H9 (cell line): ENCODE measurements at regions not wholly inside any gene's neighbourhood (a gene's known extent, or its start where the extent isn't known, plus 50 kb on each side); places are given as distances from the start of the nearest gene placed in this dataset.

Source experiments
- DNase-seq: peaks from one replicate; pipeline ENCODE4 v3.0.0-alpha.2; 2017
- H2AFZ ChIP-seq: one replicate; pipeline ENCODE4 v1.6.1; 2013; ENCODE audit warnings: mild to moderate bottlenecking, low read length, control low read depth, moderate library complexity
- H2AK5ac ChIP-seq: 2 replicates; pipeline ENCODE4 v1.6.1; 2013; ENCODE audit warnings: low read length, control low read depth, mixed read lengths; ENCODE audit not compliant: insufficient read length
- H2BK120ac ChIP-seq: one replicate; pipeline ENCODE4 v1.6.1; 2013; ENCODE audit warnings: low read depth, mild to moderate bottlenecking, low read length, control low read depth, inconsistent platforms; ENCODE audit not compliant: poor library complexity, severe bottlenecking
- H2BK12ac ChIP-seq: 2 replicates; pipeline ENCODE4 v1.6.1; 2013; ENCODE audit warnings: low read length, control low read depth, mixed read lengths, low read depth; ENCODE audit not compliant: insufficient read length
- H2BK15ac ChIP-seq: 2 replicates; pipeline ENCODE4 v1.6.1; 2013; ENCODE audit warnings: low read depth, low read length, control low read depth
- H2BK20ac ChIP-seq: one replicate; pipeline ENCODE4 v1.6.1; 2013; ENCODE audit warnings: low read depth, mild to moderate bottlenecking, low read length, control low read depth, inconsistent platforms; ENCODE audit not compliant: poor library complexity, severe bottlenecking
- H2BK5ac ChIP-seq: 2 replicates; pipeline ENCODE4 v1.6.1; 2013; ENCODE audit warnings: low read length, control low read depth, mixed read lengths; ENCODE audit not compliant: insufficient read length
- H3K14ac ChIP-seq: 2 replicates; pipeline ENCODE4 v1.6.1; 2013; ENCODE audit warnings: low read length, control low read depth; ENCODE audit not compliant: insufficient read depth
- H3K18ac ChIP-seq: 2 replicates; pipeline ENCODE4 v1.6.1; 2013; ENCODE audit warnings: low read depth, mild to moderate bottlenecking, mixed read lengths, low read length, control low read depth; ENCODE audit not compliant: insufficient read length
- H3K23ac ChIP-seq: 2 replicates; pipeline ENCODE4 v1.6.1; 2013; ENCODE audit warnings: low read length, control low read depth, mixed read lengths, low read depth; ENCODE audit not compliant: insufficient read length
- H3K23me2 ChIP-seq: 2 replicates; pipeline ENCODE4 v1.6.1; 2013; ENCODE audit warnings: low read depth, mild to moderate bottlenecking, mixed read lengths, low read length, control low read depth; ENCODE audit not compliant: insufficient read length, poor library complexity, severe bottlenecking
- H3K27ac ChIP-seq: 2 replicates; pipeline ENCODE4 v1.5.1; 2013; ENCODE audit warnings: low read length, control low read depth, mixed read lengths, low read depth; ENCODE audit not compliant: insufficient read length
- H3K27me3 ChIP-seq: 2 replicates; pipeline ENCODE4 v1.6.1; 2013; ENCODE audit warnings: low read length, control low read depth, inconsistent platforms; ENCODE audit not compliant: insufficient read depth
- H3K4ac ChIP-seq: 2 replicates; pipeline ENCODE4 v1.6.1; 2013; ENCODE audit warnings: low read depth, mild to moderate bottlenecking, control low read depth, inconsistent platforms, low read length, moderate library complexity
- H3K4me1 ChIP-seq: 2 replicates; pipeline ENCODE4 v1.6.1; 2013; ENCODE audit warnings: low read length, control low read depth, inconsistent platforms; ENCODE audit not compliant: insufficient read depth
- H3K4me2 ChIP-seq: 2 replicates; pipeline ENCODE4 v1.6.1; 2013; ENCODE audit warnings: low read length, control low read depth, mixed read lengths; ENCODE audit not compliant: insufficient read length, insufficient read depth
- H3K56ac ChIP-seq: 2 replicates; pipeline ENCODE4 v1.6.1; 2013; ENCODE audit warnings: low read depth, mild to moderate bottlenecking, mixed read lengths, low read length, control low read depth; ENCODE audit not compliant: insufficient read length
- H3K79me1 ChIP-seq: 2 replicates; pipeline ENCODE4 v1.6.1; 2013; ENCODE audit warnings: low read depth, mild to moderate bottlenecking, moderate library complexity, low read length, control low read depth, inconsistent platforms; ENCODE audit not compliant: insufficient read depth, poor library complexity, severe bottlenecking
- H3K79me2 ChIP-seq: 2 replicates; pipeline ENCODE4 v1.6.1; 2013; ENCODE audit warnings: low read length, control low read depth, inconsistent platforms; ENCODE audit not compliant: insufficient read depth
- H3K9ac ChIP-seq: 2 replicates; pipeline ENCODE4 v1.6.1; 2013; ENCODE audit warnings: low read length, control low read depth, mixed read lengths; ENCODE audit not compliant: insufficient read length; ENCODE audit errors: extremely low read depth
- H3K9me3 ChIP-seq: one replicate; pipeline ENCODE4 v1.6.1; 2013; ENCODE audit warnings: low read depth, low read length, inconsistent platforms; ENCODE audit not compliant: control insufficient read depth
- H3T11ph ChIP-seq: one replicate; pipeline ENCODE4 v1.6.1; 2013; ENCODE audit warnings: mild to moderate bottlenecking, low read length, control low read depth, inconsistent platforms
- H4K20me1 ChIP-seq: one replicate; pipeline ENCODE4 v1.6.1; 2013; ENCODE audit not compliant: control insufficient read depth, insufficient read length, insufficient read depth
- H4K5ac ChIP-seq: 2 replicates; pipeline ENCODE4 v1.6.1; 2013; ENCODE audit warnings: low read depth, mild to moderate bottlenecking, mixed read lengths, low read length, control low read depth; ENCODE audit not compliant: insufficient read length
- H4K8ac ChIP-seq: replicated peaks from 2 replicates; pipeline ENCODE4 v1.6.1; 2013; ENCODE audit warnings: low read length, control low read depth, mixed read lengths, low read depth; ENCODE audit not compliant: insufficient read length
- H4K91ac ChIP-seq: 2 replicates; pipeline ENCODE4 v1.6.1; 2013; ENCODE audit warnings: low read depth, mild to moderate bottlenecking, moderate library complexity, mixed read lengths, low read length, control low read depth; ENCODE audit not compliant: insufficient read length
- H3K27ac Mint-ChIP-seq, 3 experiments: 2 replicates in 2 of 3; 3 replicates in 1 of 3; pipeline ENCODE4 v1.8.0; 2020 to 2021; ENCODE audit warnings: mixed read lengths in 3 of 3, mild to moderate bottlenecking in 1 of 3, moderate library complexity in 1 of 3
- H3K27me3 Mint-ChIP-seq: 2 replicates; pipeline ENCODE4 v1.8.0; 2021; ENCODE audit warnings: low read depth, mild to moderate bottlenecking, moderate library complexity, mixed read lengths
- H3K36me3 Mint-ChIP-seq, 3 experiments: 2 replicates in 2 of 3; 3 replicates in 1 of 3; pipeline ENCODE4 v1.8.0; 2020 to 2021; ENCODE audit warnings: low read depth in 3 of 3, mixed read lengths in 3 of 3; ENCODE audit not compliant: insufficient read depth in 1 of 3
- H3K4me1 Mint-ChIP-seq, 2 experiments: 2 replicates each; pipeline ENCODE4 v1.8.0; 2020; ENCODE audit warnings: mixed read lengths in 2 of 2
- H3K4me3 Mint-ChIP-seq, 2 experiments: 2 replicates in 1 of 2; 3 replicates in 1 of 2; pipeline ENCODE4 v1.8.0; 2020 to 2021; ENCODE audit warnings: mild to moderate bottlenecking in 2 of 2, mixed read lengths in 2 of 2, moderate library complexity in 1 of 2
- H3K9me3 Mint-ChIP-seq, 2 experiments: 2 replicates in 1 of 2; 3 replicates in 1 of 2; pipeline ENCODE4 v1.8.0; 2020; ENCODE audit warnings: mild to moderate bottlenecking in 2 of 2, mixed read lengths in 2 of 2, moderate library complexity in 1 of 2
- WGBS: extraction: QIAGEN DNeasy Blood & Tissue Kit; methylation state at CpG from one replicate; pipeline ENCODE4 v1.1.7; 2013; ENCODE audit warnings: missing lambda C conversion rate, low lambda C conversion rate, mixed read lengths; ENCODE audit not compliant: insufficient read length; ENCODE audit errors: extremely low coverage; 5-methylcytosine and 5-hydroxymethylcytosine counted together
- TF ChIP-seq, protein P1 (sequence below): fragments of 200-600 bp; sonication (generic); conservative IDR thresholded peaks from 3 replicates; pipeline ENCODE4 v1.8.0; 2021; ENCODE audit warnings: antibody characterized with exemption, mild to moderate bottlenecking

DNA sequence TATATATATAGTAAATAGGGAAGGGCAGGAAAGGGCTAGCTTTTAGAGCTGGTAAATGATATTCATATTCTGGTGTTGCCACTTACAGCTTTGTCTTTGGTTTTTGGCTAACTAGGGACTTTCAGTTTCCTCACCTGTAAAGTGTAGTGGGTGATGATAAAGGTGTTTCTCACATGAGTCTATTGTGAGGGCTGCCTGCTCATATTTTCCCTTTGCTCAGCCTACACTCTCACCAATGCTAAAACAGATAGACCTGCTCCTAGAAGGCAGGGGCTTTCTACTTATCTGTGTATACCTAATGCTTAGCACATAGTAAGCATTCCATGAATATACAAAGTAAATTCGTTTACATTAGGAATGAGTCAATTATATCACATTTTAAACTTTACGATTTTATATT is 137.2 kb upstream of the HS3ST1 start:
- H3K4me1 Mint-ChIP-seq: no peaks in the 10 kb centered on the region
- H3K27ac ChIP-seq: no peak overlapping the region
- H3K36me3 Mint-ChIP-seq: no peaks in the 10 kb centered on the region

More for the DNA sequence above, 137.2 kb upstream of the HS3ST1 start:
- Histone ChIP-seq H3K79me2 (no peaks in the 10 kb centered on the region), H2BK120ac (no peak overlapping the region), H3K23ac (no peak overlapping the region), H3K23me2 (no peaks in the 10 kb centered on the region), H3T11ph (no peak overlapping the region), H3K79me1 (no peaks in the 10 kb centered on the region), H4K5ac (no peak overlapping the region), H4K20me1 (no peaks in the 10 kb centered on the region), H2BK5ac (no peak overlapping the region), H3K56ac (no peak overlapping the region), H3K14ac (no peak overlapping the region), H3K4me1 (no peaks in the 10 kb centered on the region), H3K4ac (no peak overlapping the region), H2BK15ac (no peak overlapping the region), H4K8ac (no peak overlapping the region), H2AFZ (no peak overlapping the region), H3K9me3 (no peaks in the 10 kb centered on the region), H3K9ac (no peak overlapping the region), H2BK20ac (no peak overlapping the region), H2AK5ac (no peak overlapping the region), H3K18ac (no peak overlapping the region), H3K4me2 (no peak overlapping the region), H2BK12ac (no peak overlapping the region), H4K91ac (no peak overlapping the region), H3K27me3 (no peaks in the 10 kb centered on the region)
- WGBS: 100% methylated on average over 1 of the region's 2 CpGs
- Mint-ChIP-seq H3K27me3 (no peaks in the 10 kb centered on the region), H3K4me3 (no peak overlapping the region), H3K9me3 (no peaks in the 10 kb centered on the region; a peak in 2 of 5 replicates), H3K27ac (no peak overlapping the region)
- DNase-seq: no peak
- TF ChIP-seq, protein P1, sequence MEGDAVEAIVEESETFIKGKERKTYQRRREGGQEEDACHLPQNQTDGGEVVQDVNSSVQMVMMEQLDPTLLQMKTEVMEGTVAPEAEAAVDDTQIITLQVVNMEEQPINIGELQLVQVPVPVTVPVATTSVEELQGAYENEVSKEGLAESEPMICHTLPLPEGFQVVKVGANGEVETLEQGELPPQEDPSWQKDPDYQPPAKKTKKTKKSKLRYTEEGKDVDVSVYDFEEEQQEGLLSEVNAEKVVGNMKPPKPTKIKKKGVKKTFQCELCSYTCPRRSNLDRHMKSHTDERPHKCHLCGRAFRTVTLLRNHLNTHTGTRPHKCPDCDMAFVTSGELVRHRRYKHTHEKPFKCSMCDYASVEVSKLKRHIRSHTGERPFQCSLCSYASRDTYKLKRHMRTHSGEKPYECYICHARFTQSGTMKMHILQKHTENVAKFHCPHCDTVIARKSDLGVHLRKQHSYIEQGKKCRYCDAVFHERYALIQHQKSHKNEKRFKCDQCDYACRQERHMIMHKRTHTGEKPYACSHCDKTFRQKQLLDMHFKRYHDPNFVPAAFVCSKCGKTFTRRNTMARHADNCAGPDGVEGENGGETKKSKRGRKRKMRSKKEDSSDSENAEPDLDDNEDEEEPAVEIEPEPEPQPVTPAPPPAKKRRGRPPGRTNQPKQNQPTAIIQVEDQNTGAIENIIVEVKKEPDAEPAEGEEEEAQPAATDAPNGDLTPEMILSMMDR: no peak
